Liver (tissue), 8 donors: ENCODE measurements at regions not wholly inside any gene's neighbourhood (a gene's known extent, or its start where the extent isn't known, plus 50 kb on each side); places are given as distances from the start of the nearest gene placed in this dataset.

ENCODE experiments used
- DNase-seq: peaks from one replicate; pipeline ENCODE4 v3.0.0-alpha.2; 2017; ENCODE audit warnings: low spot score
- H3K27ac ChIP-seq, 2 donors: one replicate each; pipeline ENCODE4 v1.7.0; 2013; ENCODE audit warnings: inconsistent platforms in 2 of 2, low read length in 2 of 2, control low read depth in 1 of 2, low read depth in 1 of 2, mild to moderate bottlenecking in 1 of 2
- H3K27me3 ChIP-seq, 4 donors: one replicate each; pipeline versions ENCODE4 v1.6.1 to v1.7.0; 2013; ENCODE audit warnings: low read length in 3 of 4, inconsistent platforms in 1 of 4, mild to moderate bottlenecking in 1 of 4, moderate library complexity in 1 of 4; ENCODE audit not compliant: control insufficient read depth in 4 of 4, insufficient read depth in 4 of 4
- H3K36me3 ChIP-seq, 4 donors: one replicate each; pipeline versions ENCODE4 v1.6.1 to v1.7.0; 2013; ENCODE audit warnings: low read length in 3 of 4, mild to moderate bottlenecking in 3 of 4, low read depth in 1 of 4, moderate library complexity in 1 of 4; ENCODE audit not compliant: control insufficient read depth in 4 of 4, insufficient read depth in 3 of 4
- H3K4me1 ChIP-seq, 4 donors: one replicate each; pipeline versions ENCODE4 v1.6.1 to v1.7.0; 2013; ENCODE audit warnings: low read length in 3 of 4, mild to moderate bottlenecking in 3 of 4, moderate library complexity in 1 of 4; ENCODE audit not compliant: control insufficient read depth in 4 of 4, insufficient read depth in 4 of 4
- H3K4me3 ChIP-seq, 3 donors: one replicate each; pipeline versions ENCODE4 v1.6.1 to v1.7.0; 2013; ENCODE audit warnings: low read length in 3 of 3, control low read depth in 1 of 3, low read depth in 1 of 3, mild to moderate bottlenecking in 1 of 3
- H3K9ac ChIP-seq, 2 donors: one replicate each; pipeline ENCODE4 v1.7.0; 2013; ENCODE audit warnings: low read length in 2 of 2, mild to moderate bottlenecking in 2 of 2, moderate library complexity in 2 of 2, control low read depth in 1 of 2, low read depth in 1 of 2
- H3K9me3 ChIP-seq, 4 donors: one replicate each; pipeline versions ENCODE4 v1.6.1 to v1.7.0; 2013; ENCODE audit warnings: low read length in 3 of 4; ENCODE audit not compliant: control insufficient read depth in 4 of 4
- EGR1 ChIP-seq, 2 donors: IDR thresholded peaks; 2 replicates each; pipeline ENCODE4 v1.6.1; 2016 to 2018; ENCODE audit warnings: antibody characterized with exemption in 2 of 2, low read depth in 2 of 2
- FOXA1 ChIP-seq: IDR thresholded peaks from 2 replicates; pipeline ENCODE4 v1.6.1; 2016; ENCODE audit warnings: antibody characterized with exemption
- FOXA2 ChIP-seq: IDR thresholded peaks from 2 replicates; pipeline ENCODE4 v1.6.1; 2016; ENCODE audit warnings: antibody characterized with exemption
- GABPA ChIP-seq, 2 donors: IDR thresholded peaks in 1 of 2; conservative IDR thresholded peaks in 1 of 2; 2 replicates each; pipeline ENCODE4 v1.6.1; 2016; ENCODE audit warnings: antibody characterized with exemption in 2 of 2, mild to moderate bottlenecking in 1 of 2, moderate library complexity in 1 of 2
- HNF4A ChIP-seq, 2 donors: conservative IDR thresholded peaks; 2 replicates each; pipeline ENCODE4 v1.6.1; 2016; ENCODE audit warnings: antibody characterized with exemption in 2 of 2, mild to moderate bottlenecking in 2 of 2
- HNF4G ChIP-seq: IDR thresholded peaks from 2 replicates; pipeline ENCODE4 v1.6.1; 2016; ENCODE audit warnings: antibody characterized with exemption
- JUND ChIP-seq, 2 donors: IDR thresholded peaks; 2 replicates each; pipeline ENCODE4 v1.6.1; 2016; ENCODE audit warnings: antibody characterized with exemption in 2 of 2
- NR2F2 ChIP-seq: IDR thresholded peaks from 2 replicates; pipeline ENCODE4 v1.6.1; 2016; ENCODE audit warnings: antibody characterized with exemption
- RAD21 ChIP-seq, 2 donors: IDR thresholded peaks; 2 replicates each; pipeline ENCODE4 v1.6.1; 2016; ENCODE audit warnings: antibody characterized with exemption in 2 of 2, mild to moderate bottlenecking in 2 of 2
- RXRA ChIP-seq, 2 donors: IDR thresholded peaks; 2 replicates each; pipeline ENCODE4 v1.6.1; 2017 to 2018; ENCODE audit warnings: antibody characterized with exemption in 2 of 2, mild to moderate bottlenecking in 1 of 2
- SP1 ChIP-seq: IDR thresholded peaks from 2 replicates; pipeline ENCODE4 v1.6.1; 2018; ENCODE audit warnings: antibody characterized with exemption, mild to moderate bottlenecking
- TAF1 ChIP-seq: conservative IDR thresholded peaks from 2 replicates; pipeline ENCODE4 v1.6.1; 2016; ENCODE audit warnings: antibody characterized with exemption, mild to moderate bottlenecking
- YY1 ChIP-seq: IDR thresholded peaks from 2 replicates; pipeline ENCODE4 v1.6.1; 2016; ENCODE audit warnings: antibody characterized with exemption, mild to moderate bottlenecking
- WGBS: extraction: QIAGEN DNeasy Blood & Tissue Kit; methylation state at CpG from one replicate; pipeline ENCODE4 v1.1.7; 2013; 5-methylcytosine and 5-hydroxymethylcytosine counted together
- TF ChIP-seq, protein P1 (sequence below): IDR thresholded peaks from 2 replicates; pipeline ENCODE4 v1.6.1; 2016; ENCODE audit warnings: antibody characterized with exemption, mild to moderate bottlenecking
- TF ChIP-seq, protein P2 (sequence below): IDR thresholded peaks from 2 replicates; pipeline ENCODE4 v1.6.1; 2016; ENCODE audit warnings: antibody characterized with exemption
- TF ChIP-seq, protein P3 (sequence below): fragments of 150-350 bp; IDR thresholded peaks from 2 replicates; pipeline ENCODE4 v1.5.1; 2017; ENCODE audit warnings: improper control_type of control experiment, low read depth, low read length; ENCODE audit not compliant: missing input control
- TF ChIP-seq, protein P4 (sequence below): IDR thresholded peaks from 2 replicates; pipeline ENCODE4 v1.6.1; 2016; ENCODE audit warnings: antibody characterized with exemption
- TF ChIP-seq, protein P5 (sequence below): IDR thresholded peaks from 2 replicates; pipeline ENCODE4 v1.6.1; 2016; ENCODE audit warnings: antibody characterized with exemption
- donor health status: healthy.
- donor health status: healthy.
- donor health status: healthy.
- donor health status: healthy.
- donor health status: healthy.

DNA sequence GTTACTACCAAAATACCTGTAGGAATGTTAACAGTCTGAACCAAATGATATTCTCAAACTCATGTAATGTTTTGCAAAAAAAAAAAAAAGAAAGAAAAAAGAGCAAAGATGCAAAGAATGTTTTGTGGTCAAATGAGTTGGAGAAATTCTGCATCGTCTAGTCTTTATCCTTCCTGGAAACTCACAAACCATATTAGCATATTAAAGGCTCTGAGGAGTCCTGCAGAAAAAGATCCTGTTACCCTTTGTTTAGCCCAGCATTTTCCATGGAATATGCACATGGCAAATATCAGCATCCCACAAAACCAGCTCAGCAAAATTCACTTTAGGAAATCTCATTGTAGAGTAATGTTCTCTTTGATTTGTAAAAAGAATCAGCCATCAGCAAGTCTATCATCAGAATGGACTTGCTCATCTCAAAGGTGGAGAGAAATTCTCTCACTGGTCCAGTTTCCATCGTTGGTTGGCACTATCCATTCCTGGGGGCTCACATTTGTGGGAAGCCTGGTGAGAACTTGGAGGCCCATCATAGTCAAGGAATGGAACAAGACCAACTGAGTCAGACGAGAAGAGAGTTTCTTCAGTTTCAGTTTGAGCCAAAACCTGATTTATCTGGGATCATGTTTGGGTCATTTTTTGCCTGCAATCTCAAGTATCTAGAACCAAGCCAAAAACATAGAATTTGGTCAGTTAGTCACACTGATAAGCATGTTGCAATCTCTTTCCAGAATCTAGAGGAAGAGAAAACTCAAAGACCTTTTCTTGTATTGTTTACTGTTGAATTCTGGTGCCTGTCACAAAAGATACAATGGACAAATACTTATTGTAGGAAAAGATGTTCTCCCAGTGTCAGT is 129.8 kb downstream of the TBX5 start:
- TF ChIP-seq SP1: no peak
- TF ChIP-seq, protein P1, sequence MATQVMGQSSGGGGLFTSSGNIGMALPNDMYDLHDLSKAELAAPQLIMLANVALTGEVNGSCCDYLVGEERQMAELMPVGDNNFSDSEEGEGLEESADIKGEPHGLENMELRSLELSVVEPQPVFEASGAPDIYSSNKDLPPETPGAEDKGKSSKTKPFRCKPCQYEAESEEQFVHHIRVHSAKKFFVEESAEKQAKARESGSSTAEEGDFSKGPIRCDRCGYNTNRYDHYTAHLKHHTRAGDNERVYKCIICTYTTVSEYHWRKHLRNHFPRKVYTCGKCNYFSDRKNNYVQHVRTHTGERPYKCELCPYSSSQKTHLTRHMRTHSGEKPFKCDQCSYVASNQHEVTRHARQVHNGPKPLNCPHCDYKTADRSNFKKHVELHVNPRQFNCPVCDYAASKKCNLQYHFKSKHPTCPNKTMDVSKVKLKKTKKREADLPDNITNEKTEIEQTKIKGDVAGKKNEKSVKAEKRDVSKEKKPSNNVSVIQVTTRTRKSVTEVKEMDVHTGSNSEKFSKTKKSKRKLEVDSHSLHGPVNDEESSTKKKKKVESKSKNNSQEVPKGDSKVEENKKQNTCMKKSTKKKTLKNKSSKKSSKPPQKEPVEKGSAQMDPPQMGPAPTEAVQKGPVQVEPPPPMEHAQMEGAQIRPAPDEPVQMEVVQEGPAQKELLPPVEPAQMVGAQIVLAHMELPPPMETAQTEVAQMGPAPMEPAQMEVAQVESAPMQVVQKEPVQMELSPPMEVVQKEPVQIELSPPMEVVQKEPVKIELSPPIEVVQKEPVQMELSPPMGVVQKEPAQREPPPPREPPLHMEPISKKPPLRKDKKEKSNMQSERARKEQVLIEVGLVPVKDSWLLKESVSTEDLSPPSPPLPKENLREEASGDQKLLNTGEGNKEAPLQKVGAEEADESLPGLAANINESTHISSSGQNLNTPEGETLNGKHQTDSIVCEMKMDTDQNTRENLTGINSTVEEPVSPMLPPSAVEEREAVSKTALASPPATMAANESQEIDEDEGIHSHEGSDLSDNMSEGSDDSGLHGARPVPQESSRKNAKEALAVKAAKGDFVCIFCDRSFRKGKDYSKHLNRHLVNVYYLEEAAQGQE: no peak
- no peak for TF ChIP-seq FOXA2
- 28% methylated on average over 3 of the region's 3 CpGs for WGBS

DNA sequence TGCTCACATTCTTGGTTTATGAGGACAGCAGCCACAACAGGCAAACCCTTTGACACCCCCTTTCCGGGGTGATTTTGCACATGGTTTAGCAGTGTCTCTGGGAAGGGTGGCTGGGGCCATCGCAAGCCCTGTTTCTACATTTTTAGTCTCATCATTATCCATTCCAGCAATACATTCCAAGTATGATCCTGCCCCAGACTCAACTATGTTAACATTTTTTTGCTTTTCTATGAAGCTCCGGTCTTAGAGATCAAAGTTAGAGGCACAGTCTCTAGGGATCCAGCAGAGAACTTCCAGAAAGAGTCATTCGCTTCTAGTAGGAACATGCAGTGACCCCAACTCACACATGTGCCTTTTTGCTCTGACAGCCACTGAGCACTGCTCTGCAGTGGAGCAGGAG is 130.9 kb downstream of the TBX5 start:
- H3K4me3 ChIP-seq: no peak overlapping the region
- 63% methylated on average over 4 of the region's 4 CpGs for WGBS
- H3K27me3 ChIP-seq: peaks cover 0 to 13% (median 2%) of the 10 kb centered on the region in 4 donors

More for the DNA sequence above, 129.8 kb downstream of the TBX5 start:
- no peak for DNase-seq
- no peaks in the 10 kb centered on the region for H3K9me3 ChIP-seq
- no peaks in the 10 kb centered on the region for H3K4me1 ChIP-seq
- H3K9ac ChIP-seq: no peak overlapping the region
- no peak overlapping the region for H3K27ac ChIP-seq
- no peak overlapping the region for H3K4me3 ChIP-seq
- peaks cover 0 to 10% (median under 1%) of the 10 kb centered on the region in 4 donors for H3K27me3 ChIP-seq
- H3K36me3 ChIP-seq: no peaks in the 10 kb centered on the region

More for the DNA sequence above, 130.9 kb downstream of the TBX5 start:
- TF ChIP-seq JUND (IDR thresholded peaks at IDR 0.05) (no peak), TAF1 (no peak), HNF4A (conservative IDR thresholded peaks at IDR 0.05) (no peak), FOXA2 (no peak), EGR1 (IDR thresholded peaks at IDR 0.05; ENCODE audit: low read depth in 2 of 2) (no peak), FOXA1 (no peak), GABPA (IDR thresholded peaks at IDR 0.05 in 1 of 2, conservative IDR thresholded peaks at IDR 0.05 in 1 of 2) (no peak), YY1 (no peak), RAD21 (IDR thresholded peaks at IDR 0.05) (no peak), HNF4G (no peak), SP1 (no peak), NR2F2 (no peak), RXRA (IDR thresholded peaks at IDR 0.05) (no peak)
- TF ChIP-seq, protein P1: no peak
- TF ChIP-seq, protein P2, sequence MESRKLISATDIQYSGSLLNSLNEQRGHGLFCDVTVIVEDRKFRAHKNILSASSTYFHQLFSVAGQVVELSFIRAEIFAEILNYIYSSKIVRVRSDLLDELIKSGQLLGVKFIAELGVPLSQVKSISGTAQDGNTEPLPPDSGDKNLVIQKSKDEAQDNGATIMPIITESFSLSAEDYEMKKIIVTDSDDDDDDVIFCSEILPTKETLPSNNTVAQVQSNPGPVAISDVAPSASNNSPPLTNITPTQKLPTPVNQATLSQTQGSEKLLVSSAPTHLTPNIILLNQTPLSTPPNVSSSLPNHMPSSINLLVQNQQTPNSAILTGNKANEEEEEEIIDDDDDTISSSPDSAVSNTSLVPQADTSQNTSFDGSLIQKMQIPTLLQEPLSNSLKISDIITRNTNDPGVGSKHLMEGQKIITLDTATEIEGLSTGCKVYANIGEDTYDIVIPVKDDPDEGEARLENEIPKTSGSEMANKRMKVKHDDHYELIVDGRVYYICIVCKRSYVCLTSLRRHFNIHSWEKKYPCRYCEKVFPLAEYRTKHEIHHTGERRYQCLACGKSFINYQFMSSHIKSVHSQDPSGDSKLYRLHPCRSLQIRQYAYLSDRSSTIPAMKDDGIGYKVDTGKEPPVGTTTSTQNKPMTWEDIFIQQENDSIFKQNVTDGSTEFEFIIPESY: no peak
- TF ChIP-seq, protein P3, sequence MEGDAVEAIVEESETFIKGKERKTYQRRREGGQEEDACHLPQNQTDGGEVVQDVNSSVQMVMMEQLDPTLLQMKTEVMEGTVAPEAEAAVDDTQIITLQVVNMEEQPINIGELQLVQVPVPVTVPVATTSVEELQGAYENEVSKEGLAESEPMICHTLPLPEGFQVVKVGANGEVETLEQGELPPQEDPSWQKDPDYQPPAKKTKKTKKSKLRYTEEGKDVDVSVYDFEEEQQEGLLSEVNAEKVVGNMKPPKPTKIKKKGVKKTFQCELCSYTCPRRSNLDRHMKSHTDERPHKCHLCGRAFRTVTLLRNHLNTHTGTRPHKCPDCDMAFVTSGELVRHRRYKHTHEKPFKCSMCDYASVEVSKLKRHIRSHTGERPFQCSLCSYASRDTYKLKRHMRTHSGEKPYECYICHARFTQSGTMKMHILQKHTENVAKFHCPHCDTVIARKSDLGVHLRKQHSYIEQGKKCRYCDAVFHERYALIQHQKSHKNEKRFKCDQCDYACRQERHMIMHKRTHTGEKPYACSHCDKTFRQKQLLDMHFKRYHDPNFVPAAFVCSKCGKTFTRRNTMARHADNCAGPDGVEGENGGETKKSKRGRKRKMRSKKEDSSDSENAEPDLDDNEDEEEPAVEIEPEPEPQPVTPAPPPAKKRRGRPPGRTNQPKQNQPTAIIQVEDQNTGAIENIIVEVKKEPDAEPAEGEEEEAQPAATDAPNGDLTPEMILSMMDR: no peak
- TF ChIP-seq, protein P4, sequence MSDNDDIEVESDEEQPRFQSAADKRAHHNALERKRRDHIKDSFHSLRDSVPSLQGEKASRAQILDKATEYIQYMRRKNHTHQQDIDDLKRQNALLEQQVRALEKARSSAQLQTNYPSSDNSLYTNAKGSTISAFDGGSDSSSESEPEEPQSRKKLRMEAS: no peak
- TF ChIP-seq, protein P5, sequence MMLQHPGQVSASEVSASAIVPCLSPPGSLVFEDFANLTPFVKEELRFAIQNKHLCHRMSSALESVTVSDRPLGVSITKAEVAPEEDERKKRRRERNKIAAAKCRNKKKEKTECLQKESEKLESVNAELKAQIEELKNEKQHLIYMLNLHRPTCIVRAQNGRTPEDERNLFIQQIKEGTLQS: no peak
- no peak for DNase-seq
- Histone ChIP-seq H3K27ac (no peak overlapping the region), H3K9ac (no peak overlapping the region), H3K4me1 (no peaks in the 10 kb centered on the region), H3K9me3 (no peaks in the 10 kb centered on the region), H3K36me3 (no peaks in the 10 kb centered on the region)
